Esophagus muscularis mucosa (tissue), 4 donors: ENCODE measurements at regions not wholly inside any gene's neighbourhood (a gene's known extent, or its start where the extent isn't known, plus 50 kb on each side); places are given as distances from the start of the nearest gene placed in this dataset.

ENCODE experiments used
- DNase-seq: peaks from one replicate; pipeline ENCODE4 v3.0.0-alpha.2; 2017; ENCODE audit errors: extremely low spot score
- H3K27ac ChIP-seq, 4 donors: fragments of 200-600 bp; sonication (generic); replicated peaks in 1 of 4; 1 replicate in 3 of 4; 2 replicates in 1 of 4; pipeline ENCODE4 v1.5.1; 2016 to 2019; ENCODE audit warnings: mild to moderate bottlenecking in 1 of 4
- H3K27me3 ChIP-seq, 4 donors: fragments of 200-600 bp; sonication (generic); one replicate each; pipeline versions ENCODE4 v1.5.1 to v1.6.0; 2016 to 2019
- H3K36me3 ChIP-seq, 4 donors: fragments of 200-600 bp; sonication (generic); one replicate each; pipeline ENCODE4 v1.5.1; 2016 to 2019
- H3K4me1 ChIP-seq, 4 donors: fragments of 200-600 bp; sonication (generic); one replicate each; pipeline ENCODE4 v1.5.1; 2016 to 2019
- H3K4me3 ChIP-seq, 4 donors: fragments of 200-600 bp; sonication (generic); 1 replicate in 2 of 4; 2 replicates in 2 of 4; pipeline ENCODE4 v1.5.1; 2016 to 2019; ENCODE audit warnings: mild to moderate bottlenecking in 4 of 4, moderate library complexity in 1 of 4
- H3K9me3 ChIP-seq, 4 donors: fragments of 200-600 bp; sonication (generic); 1 replicate in 3 of 4; 2 replicates in 1 of 4; pipeline ENCODE4 v1.5.1; 2016 to 2019
- EP300 ChIP-seq: sonication (generic); formaldehyde crosslinking; IDR thresholded peaks from one replicate; pipeline ENCODE4 v1.6.1; 2017; ENCODE audit warnings: antibody characterized with exemption
- POLR2A ChIP-seq: fragments of 450-650 bp; IDR thresholded peaks from one replicate; pipeline ENCODE4 v1.6.1; 2017; ENCODE audit warnings: antibody characterized with exemption, moderate library complexity, mild to moderate bottlenecking, low read depth
- POLR2AphosphoS5 ChIP-seq, 2 donors: sonication (generic); formaldehyde crosslinking; IDR thresholded peaks; one replicate each; pipeline ENCODE4 v1.6.1; 2017; ENCODE audit warnings: antibody characterized with exemption in 2 of 2
- WGBS: methylation state at CpG from one replicate; pipeline ENCODE4 v1.1.5; 2018; 5-methylcytosine and 5-hydroxymethylcytosine counted together
- intact Hi-C: fragments of 100-400 bp; cut with DNase I; formaldehyde crosslinking; loops from one replicate; pipeline ENCODE4 v1.15.1; 2023
- TF ChIP-seq, protein P1 (sequence below), 3 experiments: fragments of 200-600 bp in 2 of 3; fragments of 450-650 bp in 1 of 3; sonication (generic) in 2 of 3; IDR thresholded peaks; one replicate each; pipeline ENCODE4 v1.5.1; 2017 to 2019; ENCODE audit warnings: antibody characterized with exemption in 3 of 3, mild to moderate bottlenecking in 2 of 3, moderate library complexity in 1 of 3

DNA sequence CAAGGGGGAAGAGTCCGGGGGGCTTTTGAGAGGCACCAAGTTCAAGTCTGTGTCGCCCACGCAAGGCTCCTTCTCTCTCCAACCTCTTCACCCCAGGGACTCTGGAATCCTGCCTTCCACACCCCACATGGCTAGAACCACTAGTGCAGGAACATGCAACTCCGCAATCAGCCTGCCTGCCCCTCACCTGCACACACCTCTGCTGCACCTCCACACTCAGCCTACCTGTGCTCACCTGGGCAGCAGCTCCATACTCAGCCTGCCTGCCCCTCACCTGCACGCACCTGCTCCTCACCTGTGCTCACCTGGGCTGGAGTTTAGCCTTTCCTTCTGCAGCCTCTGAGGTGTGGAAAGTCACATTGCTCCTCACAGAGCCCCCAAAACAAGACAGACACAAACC is 277.4 kb downstream of the NDUFA10 start:
- Histone ChIP-seq H3K9me3 (no peaks in the 10 kb centered on the region), H3K4me3 (no peak overlapping the region), H3K4me1 (peaks cover 0 to 13% (median 13%) of the 10 kb centered on the region in 4 donors), H3K27ac (no peak overlapping the region), H3K27me3 (no peaks in the 10 kb centered on the region), H3K36me3 (no peaks in the 10 kb centered on the region)
- no peak for DNase-seq
- intact Hi-C loops, result no loop called here
- 97% methylated on average over 5 of the region's 5 CpGs for WGBS
- TF ChIP-seq POLR2AphosphoS5 (IDR thresholded peaks at IDR 0.05), result no peak
- TF ChIP-seq EP300, result no peak

DNA sequence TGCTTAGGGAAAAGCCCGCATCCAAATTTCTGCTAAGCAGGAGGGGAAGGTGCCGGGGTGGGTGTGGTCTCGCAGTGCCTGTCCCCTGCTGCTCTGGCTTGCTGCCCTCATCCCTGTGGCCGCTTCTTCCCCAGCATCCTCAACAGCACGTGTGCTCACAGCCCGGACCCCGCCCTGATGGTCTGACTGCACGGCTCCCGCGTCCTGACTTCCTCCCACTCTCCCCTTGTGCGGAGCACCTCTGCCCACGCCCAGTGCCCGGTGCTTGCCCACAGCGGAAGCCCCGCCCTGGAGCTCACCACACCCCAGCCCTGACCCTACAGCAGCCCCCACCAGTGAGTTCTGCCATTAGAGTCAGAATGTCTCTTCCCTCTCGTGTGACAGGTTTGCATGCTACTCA is 277.9 kb downstream of the NDUFA10 start:
- H3K36me3 ChIP-seq, result no peaks in the 10 kb centered on the region
- WGBS, result 81% methylated on average over 9 of the region's 16 CpGs
- H3K27ac ChIP-seq, result no peak overlapping the region
- TF ChIP-seq EP300 (no peak), POLR2AphosphoS5 (IDR thresholded peaks at IDR 0.05) (no peak), POLR2A (no peak)
- TF ChIP-seq, protein P1, sequence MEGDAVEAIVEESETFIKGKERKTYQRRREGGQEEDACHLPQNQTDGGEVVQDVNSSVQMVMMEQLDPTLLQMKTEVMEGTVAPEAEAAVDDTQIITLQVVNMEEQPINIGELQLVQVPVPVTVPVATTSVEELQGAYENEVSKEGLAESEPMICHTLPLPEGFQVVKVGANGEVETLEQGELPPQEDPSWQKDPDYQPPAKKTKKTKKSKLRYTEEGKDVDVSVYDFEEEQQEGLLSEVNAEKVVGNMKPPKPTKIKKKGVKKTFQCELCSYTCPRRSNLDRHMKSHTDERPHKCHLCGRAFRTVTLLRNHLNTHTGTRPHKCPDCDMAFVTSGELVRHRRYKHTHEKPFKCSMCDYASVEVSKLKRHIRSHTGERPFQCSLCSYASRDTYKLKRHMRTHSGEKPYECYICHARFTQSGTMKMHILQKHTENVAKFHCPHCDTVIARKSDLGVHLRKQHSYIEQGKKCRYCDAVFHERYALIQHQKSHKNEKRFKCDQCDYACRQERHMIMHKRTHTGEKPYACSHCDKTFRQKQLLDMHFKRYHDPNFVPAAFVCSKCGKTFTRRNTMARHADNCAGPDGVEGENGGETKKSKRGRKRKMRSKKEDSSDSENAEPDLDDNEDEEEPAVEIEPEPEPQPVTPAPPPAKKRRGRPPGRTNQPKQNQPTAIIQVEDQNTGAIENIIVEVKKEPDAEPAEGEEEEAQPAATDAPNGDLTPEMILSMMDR (IDR thresholded peaks at IDR 0.05), result no peak
- no peaks in the 10 kb centered on the region for H3K9me3 ChIP-seq
- no peaks in the 10 kb centered on the region for H3K27me3 ChIP-seq
- no peak overlapping the region for H3K4me3 ChIP-seq
- intact Hi-C loops, result no loop called here
- DNase-seq, result no peak
- peaks cover 0 to 12% (median 10%) of the 10 kb centered on the region in 4 donors for H3K4me1 ChIP-seq

DNA sequence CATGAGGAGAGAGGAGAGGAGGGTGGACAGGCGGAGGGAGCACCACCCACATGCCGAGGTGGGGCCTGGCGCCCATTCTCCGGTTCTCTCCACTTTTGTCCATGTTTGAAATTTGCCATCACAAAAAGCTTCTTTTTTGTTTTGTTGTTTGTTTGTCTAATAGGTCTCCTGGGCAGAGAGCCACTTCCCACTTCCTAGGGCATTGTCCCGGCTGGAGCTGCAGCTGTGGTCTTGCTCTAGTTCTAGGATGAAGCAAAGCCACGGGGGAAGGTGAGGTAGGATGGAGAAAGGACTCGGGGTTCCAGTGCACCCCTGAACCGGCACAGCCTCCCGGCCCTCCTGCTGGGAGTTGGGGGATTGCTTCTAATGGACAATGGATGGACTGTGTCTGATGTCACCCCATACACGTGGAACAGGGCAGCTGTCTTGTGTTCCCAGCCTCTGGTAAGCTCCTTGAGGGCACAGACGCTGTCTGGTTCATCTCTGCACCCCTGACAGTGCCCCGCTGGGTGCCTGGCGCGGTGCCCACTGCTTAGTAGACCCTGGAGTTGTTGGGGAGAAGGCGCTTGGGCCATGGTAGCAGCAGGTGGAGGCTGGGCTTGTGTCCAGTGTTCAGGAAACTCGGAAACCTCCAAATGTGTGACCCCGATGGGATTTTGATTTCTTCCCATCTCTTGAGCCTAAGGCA is 278.4 kb downstream of the NDUFA10 start:
- intact Hi-C loops, result no loop called here
- no peak overlapping the region for H3K27ac ChIP-seq
- TF ChIP-seq, protein P1 (IDR thresholded peaks at IDR 0.05), result no peak
- no peak for TF ChIP-seq POLR2A
- no peak for TF ChIP-seq POLR2AphosphoS5 (IDR thresholded peaks at IDR 0.05)
- no peak for TF ChIP-seq EP300
- no peak overlapping the region for H3K4me3 ChIP-seq
- H3K4me1 ChIP-seq, result peaks cover 0 to 6% (median 5%) of the 10 kb centered on the region in 4 donors
- H3K27me3 ChIP-seq, result no peaks in the 10 kb centered on the region
- H3K36me3 ChIP-seq, result no peaks in the 10 kb centered on the region
- 86% methylated on average over 9 of the region's 17 CpGs for WGBS
- no peaks in the 10 kb centered on the region for H3K9me3 ChIP-seq
- no peak for DNase-seq

DNA sequence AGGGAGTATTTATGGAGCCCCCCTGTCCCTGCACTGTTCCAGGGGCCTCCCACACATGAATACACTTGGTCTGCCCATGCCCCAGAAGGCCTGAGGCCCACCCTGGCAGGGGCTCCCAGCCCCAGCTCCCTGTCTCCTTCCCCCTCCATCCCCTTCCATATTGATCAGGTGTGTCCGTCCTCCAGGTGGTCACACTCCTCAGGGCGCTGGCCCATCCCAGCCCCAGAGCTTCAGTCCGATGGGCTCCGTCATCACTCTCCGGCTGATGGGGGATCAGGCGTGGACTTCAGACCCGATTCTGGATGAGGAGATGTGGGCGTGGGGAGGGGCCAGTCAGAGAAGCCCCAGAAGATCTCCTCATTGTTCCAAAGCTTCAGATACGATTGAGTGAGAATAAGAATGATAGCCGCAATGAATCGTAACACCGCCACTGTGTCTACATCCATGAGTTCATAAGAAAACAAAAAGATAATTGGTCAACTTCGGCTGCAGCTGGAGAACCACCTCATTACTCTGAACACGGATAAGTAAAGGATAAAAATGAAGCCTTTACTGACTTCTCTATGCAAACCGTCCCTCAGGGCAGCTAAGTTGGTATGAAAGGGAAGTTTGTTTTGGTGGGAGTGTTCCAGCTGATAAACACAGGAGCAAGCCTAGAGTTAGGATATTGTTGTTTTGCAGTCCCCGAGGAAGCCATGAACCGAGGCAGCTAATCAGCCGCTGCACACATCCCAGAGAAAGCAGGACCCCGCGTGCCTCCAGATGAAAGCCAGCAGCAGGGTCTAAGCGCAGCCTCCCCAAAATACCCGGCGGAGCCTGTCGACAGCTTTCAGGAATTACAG is 279.5 kb downstream of the NDUFA10 start:
- no peaks in the 10 kb centered on the region for H3K36me3 ChIP-seq
- WGBS, result 84% methylated on average over 24 of the region's 24 CpGs
- TF ChIP-seq POLR2A (no peak), EP300 (no peak), POLR2AphosphoS5 (IDR thresholded peaks at IDR 0.05) (no peak)
- TF ChIP-seq, protein P1 (IDR thresholded peaks at IDR 0.05), result no peak
- intact Hi-C loops, result no loop called here
- H3K27me3 ChIP-seq, result no peaks in the 10 kb centered on the region
- no peaks in the 10 kb centered on the region for H3K4me1 ChIP-seq
- H3K27ac ChIP-seq, result no peak overlapping the region
- no peaks in the 10 kb centered on the region for H3K9me3 ChIP-seq
- no peak for DNase-seq
- no peak overlapping the region for H3K4me3 ChIP-seq

DNA sequence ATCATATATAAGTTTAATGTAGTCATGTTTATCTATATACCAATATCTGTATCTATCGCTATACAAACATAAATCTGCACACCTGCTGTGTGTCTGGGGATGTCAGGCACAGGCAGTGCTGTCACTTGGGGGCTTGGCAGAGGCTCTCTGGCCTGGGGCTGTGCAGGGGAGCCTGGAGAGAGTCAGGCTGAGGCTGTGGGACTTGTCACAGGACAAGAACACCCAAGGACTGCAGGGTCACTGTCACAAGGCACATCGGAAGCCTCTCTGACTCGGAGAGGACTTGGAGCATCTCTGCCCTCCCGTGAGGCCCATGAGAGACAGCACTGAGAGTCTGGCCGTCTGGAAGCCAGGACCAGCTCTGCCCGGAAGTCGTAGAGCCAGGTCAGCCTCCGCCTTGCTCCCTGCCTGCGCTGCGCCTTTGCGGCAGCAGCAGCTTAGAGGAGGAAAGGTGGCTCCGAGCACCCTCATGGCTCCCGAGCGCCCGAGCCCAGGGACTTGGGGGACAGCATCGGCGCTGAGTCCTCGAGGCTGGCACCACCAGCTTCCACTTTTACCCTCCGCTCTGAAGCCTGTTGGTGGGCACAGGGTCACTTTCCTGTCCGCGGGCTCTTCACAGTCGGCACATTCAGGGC is 280.3 kb downstream of the NDUFA10 start:
- 90% methylated on average over 21 of the region's 22 CpGs for WGBS
- TF ChIP-seq, protein P1 (IDR thresholded peaks at IDR 0.05), result no peak
- TF ChIP-seq EP300 (no peak), POLR2A (no peak), POLR2AphosphoS5 (IDR thresholded peaks at IDR 0.05) (no peak)
- DNase-seq, result no peak
- H3K4me1 ChIP-seq, result no peaks in the 10 kb centered on the region
- H3K9me3 ChIP-seq, result no peaks in the 10 kb centered on the region
- no peaks in the 10 kb centered on the region for H3K27me3 ChIP-seq
- intact Hi-C loops, result no loop called here
- H3K4me3 ChIP-seq, result no peak overlapping the region
- no peak overlapping the region for H3K27ac ChIP-seq
- H3K36me3 ChIP-seq, result no peaks in the 10 kb centered on the region
